Fibroblast of lung (primary cell): ENCODE measurements at regions not wholly inside any gene's neighbourhood (a gene's known extent, or its start where the extent isn't known, plus 50 kb on each side); places are given as distances from the start of the nearest gene placed in this dataset.

Experiments used
- DNase-seq, 2 donors: peaks; one replicate each; pipeline versions ENCODE4 v3.0.0 to v3.0.0-alpha.2; 2010; ENCODE audit warnings: low read depth in 2 of 2
- H2AFZ ChIP-seq: 2 replicates; pipeline ENCODE4 v1.5.1; 2012; ENCODE audit warnings: low read length, control low read depth, inconsistent platforms
- H3K27ac ChIP-seq: 2 replicates; pipeline ENCODE4 v1.5.1; 2011; ENCODE audit warnings: low read length, control low read depth; ENCODE audit not compliant: insufficient read depth
- H3K27me3 ChIP-seq: 2 replicates; pipeline ENCODE4 v1.5.1; 2011; ENCODE audit warnings: mild to moderate bottlenecking, low read length; ENCODE audit not compliant: control insufficient read depth, insufficient read depth
- H3K36me3 ChIP-seq: 2 replicates; pipeline ENCODE4 v1.5.1; 2011; ENCODE audit warnings: low read length; ENCODE audit not compliant: control insufficient read depth, insufficient read depth
- H3K4me1 ChIP-seq: 2 replicates; pipeline ENCODE4 v1.5.1; 2011; ENCODE audit warnings: low read length; ENCODE audit not compliant: control insufficient read depth, insufficient read depth; ENCODE audit errors: extremely low read depth
- H3K4me2 ChIP-seq: 2 replicates; pipeline ENCODE4 v1.5.1; 2011; ENCODE audit warnings: low read length, control low read depth; ENCODE audit not compliant: insufficient read depth; ENCODE audit errors: extremely low read depth
- H3K4me3 ChIP-seq, 4 experiments: fragments of 200-600 bp in 1 of 4; sonication (generic) in 1 of 4; replicated peaks in 1 of 4; 2 replicates each; pipeline ENCODE4 v1.5.1; 2011 to 2016; ENCODE audit warnings: low read length in 4 of 4, low read depth in 3 of 4, mild to moderate bottlenecking in 3 of 4, control low read depth in 2 of 4, inconsistent platforms in 1 of 4, mixed read lengths in 1 of 4; ENCODE audit not compliant: insufficient read depth in 1 of 4; ENCODE audit errors: control extremely low read depth in 1 of 4
- H3K79me2 ChIP-seq: 2 replicates; pipeline ENCODE4 v1.5.1; 2012; ENCODE audit warnings: mild to moderate bottlenecking, low read length, inconsistent platforms; ENCODE audit not compliant: control insufficient read depth, insufficient read depth
- H3K9ac ChIP-seq: 2 replicates; pipeline ENCODE4 v1.5.1; 2011; ENCODE audit warnings: mild to moderate bottlenecking, low read length, control low read depth; ENCODE audit not compliant: insufficient read depth
- H3K9me3 ChIP-seq: 2 replicates; pipeline ENCODE4 v1.5.1; 2012; ENCODE audit warnings: low read depth, low read length; ENCODE audit not compliant: control insufficient read depth, insufficient read depth
- H4K20me1 ChIP-seq: 2 replicates; pipeline ENCODE4 v1.5.1; 2011; ENCODE audit warnings: low read length; ENCODE audit not compliant: control insufficient read depth, insufficient read depth; ENCODE audit errors: extremely low read depth
- CTCF ChIP-seq, 2 donors: IDR thresholded peaks in 1 of 2; conservative IDR thresholded peaks in 1 of 2; 1 replicate in 1 of 2; 2 replicates in 1 of 2; pipeline ENCODE4 v1.5.1; 2011 to 2012; ENCODE audit warnings: low read length in 2 of 2, control low read depth in 1 of 2, inconsistent platforms in 1 of 2, low read depth in 1 of 2, mild to moderate bottlenecking in 1 of 2
- EZH2 ChIP-seq: IDR thresholded peaks from 2 replicates; pipeline ENCODE4 v1.5.1; 2012; ENCODE audit warnings: low read length, control low read depth, mild to moderate bottlenecking; ENCODE audit errors: missing control alignments

- Histone ChIP-seq H3K36me3 (no peaks in the 10 kb centered on the region), H3K4me2 (no peak overlapping the region), H3K9me3 (no peaks in the 10 kb centered on the region), H3K79me2 (no peaks in the 10 kb centered on the region), H3K4me1 (no peaks in the 10 kb centered on the region), H4K20me1 (no peaks in the 10 kb centered on the region), H3K27me3 (peaks cover 3% of the 10 kb centered on the region), H3K4me3 (no peak overlapping the region), H3K9ac (no peak overlapping the region), H2AFZ (no peak overlapping the region), H3K27ac (no peak overlapping the region)
- DNase-seq, result no peak
- TF ChIP-seq CTCF (conservative IDR thresholded peaks at IDR 0.05 in 1 of 2, IDR thresholded peaks at IDR 0.05 in 1 of 2; ENCODE audit: low read depth in 1 of 2, low read length in 2 of 2) (no peak), EZH2 (no peak)
Observed at GRCh38 chr5:159564031-159564430, 233.7 kb upstream of the IL12B start.

GRCh38 chr5:159566832-159567231, 236.5 kb upstream of the IL12B start:
- no peak overlapping the region for H3K9ac ChIP-seq
- no peak overlapping the region for H2AFZ ChIP-seq
- no peak overlapping the region for H3K4me2 ChIP-seq
- TF ChIP-seq EZH2 (no peak), CTCF (conservative IDR thresholded peaks at IDR 0.05 in 1 of 2, IDR thresholded peaks at IDR 0.05 in 1 of 2; ENCODE audit: low read depth in 1 of 2, low read length in 2 of 2) (no peak)
- H3K27ac ChIP-seq, result no peak overlapping the region
- no peaks in the 10 kb centered on the region for H4K20me1 ChIP-seq
- no peak overlapping the region for H3K4me3 ChIP-seq
- no peaks in the 10 kb centered on the region for H3K36me3 ChIP-seq
- DNase-seq, result no peak
- no peaks in the 10 kb centered on the region for H3K27me3 ChIP-seq
- no peaks in the 10 kb centered on the region for H3K79me2 ChIP-seq
- H3K9me3 ChIP-seq, result no peaks in the 10 kb centered on the region
- no peaks in the 10 kb centered on the region for H3K4me1 ChIP-seq

- H2AFZ ChIP-seq, result no peak overlapping the region
- no peaks in the 10 kb centered on the region for H3K9me3 ChIP-seq
- H3K4me2 ChIP-seq, result no peak overlapping the region
- no peak overlapping the region for H3K4me3 ChIP-seq
- no peaks in the 10 kb centered on the region for H4K20me1 ChIP-seq
- TF ChIP-seq EZH2, result no peak
- no peak for TF ChIP-seq CTCF (conservative IDR thresholded peaks at IDR 0.05 in 1 of 2, IDR thresholded peaks at IDR 0.05 in 1 of 2; ENCODE audit: low read depth in 1 of 2, low read length in 2 of 2)
- H3K27me3 ChIP-seq, result no peaks in the 10 kb centered on the region
- no peaks in the 10 kb centered on the region for H3K4me1 ChIP-seq
- H3K36me3 ChIP-seq, result no peaks in the 10 kb centered on the region
- H3K9ac ChIP-seq, result no peak overlapping the region
- no peak for DNase-seq
- H3K79me2 ChIP-seq, result no peaks in the 10 kb centered on the region
- no peak overlapping the region for H3K27ac ChIP-seq
Observed at GRCh38 chr5:159567461-159567860, 237.2 kb upstream of the IL12B start.
